Non-pigmented ciliary epithelial cell (primary cell): ENCODE measurements at regions not wholly inside any gene's neighbourhood (a gene's known extent, or its start where the extent isn't known, plus 50 kb on each side); places are given as distances from the start of the nearest gene placed in this dataset.

Source experiments
- DNase-seq: peaks from one replicate; pipeline ENCODE4 v3.0.0-alpha.2; 2010; ENCODE audit warnings: low read depth

DNA sequence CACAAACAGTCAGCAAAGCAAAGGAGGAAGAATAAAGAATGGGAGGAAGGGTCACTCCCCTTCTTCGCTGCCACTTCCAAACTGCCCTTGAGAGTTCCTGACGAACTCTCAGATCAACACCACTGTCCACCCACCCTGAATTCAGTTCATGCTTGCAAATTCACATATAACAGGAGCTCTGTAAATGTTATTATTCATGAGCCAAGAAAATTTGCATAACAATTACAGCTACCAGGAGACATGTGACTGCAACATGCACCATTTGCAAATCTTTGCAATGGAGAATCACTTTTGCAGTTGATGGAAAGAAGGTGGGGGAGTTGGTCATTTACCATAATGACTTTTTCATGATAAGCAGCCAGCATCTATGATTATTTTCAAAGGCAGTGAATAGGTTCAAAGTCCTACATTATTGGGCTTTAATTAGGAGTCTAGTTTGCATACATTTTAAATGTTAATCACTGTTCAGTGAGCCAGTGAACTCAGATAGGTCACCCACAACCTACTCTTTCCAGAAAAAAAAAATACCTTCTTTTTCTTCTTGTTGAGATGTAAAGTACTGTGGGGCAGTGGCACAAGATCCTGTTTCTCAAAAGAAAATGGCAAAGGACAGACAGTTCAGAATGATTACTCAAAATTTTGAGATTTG, 149.7 kb downstream of the CAAP1 start:
- DNase-seq: no peak

DNA sequence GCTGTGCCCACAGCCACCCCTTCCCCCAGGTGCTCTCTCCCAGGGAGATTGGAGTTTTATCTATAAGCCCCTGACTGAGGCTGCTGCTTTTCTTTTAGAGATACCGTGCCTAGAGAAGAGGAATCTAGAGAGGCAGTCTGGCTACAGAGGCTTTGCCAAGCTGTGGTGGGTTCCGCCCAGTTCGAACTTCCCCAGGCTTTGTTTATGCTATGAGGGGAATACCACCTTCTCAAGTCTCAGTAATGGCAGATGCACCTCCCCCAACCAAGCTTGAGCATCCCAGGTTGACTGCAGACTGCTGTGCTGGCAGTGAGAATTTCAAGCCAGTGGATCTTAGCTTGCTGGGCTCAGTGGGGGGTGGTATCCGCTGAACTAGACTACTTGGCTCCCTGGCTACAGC, 157.4 kb downstream of the CAAP1 start:
- DNase-seq: no peak

DNA sequence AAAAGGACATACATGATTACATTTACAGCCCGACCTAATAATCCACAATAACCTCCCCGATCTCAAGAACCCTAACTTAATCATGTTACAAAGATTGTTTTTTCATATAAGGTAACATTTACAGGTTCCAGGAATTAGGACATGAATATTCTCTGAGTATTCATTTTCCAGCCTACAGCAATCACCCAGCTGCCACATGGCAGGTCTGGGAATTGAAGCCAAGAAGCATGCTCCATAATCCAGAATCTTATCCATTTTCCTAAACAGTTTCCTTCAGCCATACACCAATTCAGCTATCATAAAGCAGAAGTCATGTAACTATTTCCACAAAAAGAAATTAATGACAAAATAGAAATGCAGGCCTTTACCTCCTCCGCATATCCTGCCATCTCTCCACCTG, 163.4 kb downstream of the CAAP1 start:
- DNase-seq: no peak

DNA sequence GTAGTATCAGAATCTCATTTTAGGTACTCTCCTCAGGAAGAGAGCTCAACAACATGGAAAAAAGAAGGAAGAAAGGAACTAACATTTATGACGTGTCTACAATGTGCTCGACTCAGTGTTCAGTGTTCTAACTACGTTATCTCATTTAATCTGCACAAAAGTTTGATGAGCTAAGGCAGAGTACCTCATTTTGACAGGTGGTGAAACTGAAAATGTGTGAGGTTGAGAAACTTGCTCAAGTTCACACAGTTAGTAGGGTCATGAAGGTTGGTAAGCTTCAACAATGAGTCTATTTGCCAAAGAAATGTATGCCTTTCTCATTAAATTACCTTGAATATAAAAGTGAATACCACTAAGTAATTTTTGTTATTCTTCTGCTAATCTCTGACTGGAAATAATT, 165.1 kb downstream of the CAAP1 start:
- no peak for DNase-seq

DNA sequence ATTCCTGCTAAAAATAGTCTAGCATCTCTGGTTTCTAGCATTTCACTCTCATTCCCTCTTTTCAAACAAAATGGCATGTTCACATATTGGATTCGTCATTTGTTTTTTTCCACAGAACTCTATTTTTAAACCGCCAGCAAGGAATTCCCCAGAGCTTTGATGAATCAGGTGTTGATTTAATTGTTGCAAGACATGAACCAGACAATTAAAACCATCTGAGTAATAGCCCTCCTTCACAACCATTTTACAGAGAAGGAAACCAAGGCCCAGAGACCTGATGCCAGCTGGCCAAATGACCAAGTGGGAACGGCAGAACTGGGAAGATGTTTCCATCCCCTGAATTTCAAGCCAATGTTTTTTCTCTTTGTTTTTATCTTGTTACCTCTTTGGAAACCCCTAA, 167.0 kb downstream of the CAAP1 start:
- no peak for DNase-seq

DNA sequence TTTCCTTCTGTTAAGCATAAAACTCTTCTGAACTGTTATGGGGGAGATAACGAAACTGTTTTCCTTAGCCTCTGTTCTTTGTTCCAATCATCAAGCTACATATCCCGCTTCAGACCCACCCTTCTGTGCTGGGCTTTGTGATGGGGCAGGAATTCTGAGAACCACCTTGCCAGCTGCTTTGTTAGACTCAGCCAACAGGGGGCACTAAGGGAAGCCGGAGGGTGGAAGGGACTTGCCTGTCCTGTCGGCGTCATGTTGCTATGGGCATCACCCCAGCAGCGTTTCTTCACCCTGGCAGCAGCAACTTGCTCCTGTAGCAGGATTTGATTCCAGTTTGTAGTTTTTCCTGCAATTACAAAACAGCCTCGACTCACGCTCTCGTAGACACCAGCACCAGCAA, 169.1 kb downstream of the CAAP1 start:
- no peak for DNase-seq

DNA sequence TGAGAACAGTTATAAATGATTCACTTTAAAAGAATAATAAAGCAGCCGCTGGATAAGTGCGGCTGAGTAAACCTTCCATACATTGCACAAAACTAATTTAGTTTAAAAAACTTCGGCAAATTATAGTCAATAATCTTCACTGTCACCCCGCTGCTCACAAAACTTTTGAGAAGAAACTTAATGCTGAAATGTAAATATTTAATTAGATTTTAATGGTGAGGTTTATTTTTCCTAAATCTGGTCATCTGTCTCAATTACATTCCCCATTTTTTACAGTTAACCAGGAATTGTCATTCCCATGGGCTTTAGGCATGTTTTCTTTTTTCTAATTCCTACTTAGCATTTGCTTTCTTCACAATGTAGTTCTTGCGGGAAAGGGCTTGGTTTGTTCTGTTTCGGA, 169.8 kb downstream of the CAAP1 start:
- no peak for DNase-seq

DNA sequence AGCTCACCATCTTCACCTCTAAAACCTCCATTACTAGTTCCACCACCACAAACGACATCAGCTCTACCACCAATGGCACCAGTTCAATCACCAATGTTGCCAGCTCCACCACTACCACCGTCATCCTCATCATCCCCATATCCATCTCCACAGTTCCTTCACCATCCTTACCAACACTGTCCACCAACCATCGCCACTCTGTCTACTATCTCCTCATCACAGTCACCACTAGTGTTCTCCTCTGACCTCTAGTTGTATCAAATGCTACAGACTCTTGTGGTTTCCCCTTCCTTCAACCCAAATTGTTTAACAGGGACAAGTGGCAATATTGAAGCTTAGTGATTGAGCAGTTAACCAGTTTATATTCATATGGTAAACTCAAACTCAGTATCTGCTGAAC, 182.6 kb downstream of the CAAP1 start:
- no peak for DNase-seq

DNA sequence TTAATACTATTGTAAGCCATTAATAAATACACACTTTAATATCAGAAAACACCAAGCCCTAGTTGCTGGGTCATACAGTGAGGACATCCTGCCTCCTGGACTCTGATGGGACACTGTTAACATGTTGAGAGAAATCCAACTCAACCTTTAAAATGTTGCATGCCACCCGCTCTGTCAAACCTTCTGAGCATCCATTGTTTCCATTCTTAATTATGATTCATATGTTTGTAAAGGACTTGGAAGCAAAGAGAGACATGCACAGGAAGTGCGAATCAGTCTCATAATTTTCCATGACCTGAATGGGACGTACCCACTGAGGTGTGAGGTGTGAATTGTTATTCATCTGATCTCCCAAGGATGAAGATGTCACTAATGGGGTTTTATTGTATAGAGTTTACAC, 186.4 kb downstream of the CAAP1 start:
- no peak for DNase-seq

DNA sequence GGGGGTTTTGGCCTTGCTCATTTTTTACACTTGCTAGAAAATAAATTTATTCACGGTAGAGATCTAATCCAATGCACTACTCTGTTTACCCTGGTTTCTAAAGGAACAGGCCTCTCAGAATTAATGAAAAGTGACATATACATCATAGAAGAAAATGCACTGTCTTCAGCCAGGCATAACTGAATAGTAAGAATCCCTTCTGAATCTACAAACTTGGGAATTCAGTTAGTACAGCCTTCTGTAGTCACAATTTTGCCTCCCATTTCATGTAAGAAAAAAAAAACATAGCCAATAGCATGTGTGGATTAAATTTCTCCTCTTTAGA, 197.3 kb downstream of the CAAP1 start:
- no peak for DNase-seq

DNA sequence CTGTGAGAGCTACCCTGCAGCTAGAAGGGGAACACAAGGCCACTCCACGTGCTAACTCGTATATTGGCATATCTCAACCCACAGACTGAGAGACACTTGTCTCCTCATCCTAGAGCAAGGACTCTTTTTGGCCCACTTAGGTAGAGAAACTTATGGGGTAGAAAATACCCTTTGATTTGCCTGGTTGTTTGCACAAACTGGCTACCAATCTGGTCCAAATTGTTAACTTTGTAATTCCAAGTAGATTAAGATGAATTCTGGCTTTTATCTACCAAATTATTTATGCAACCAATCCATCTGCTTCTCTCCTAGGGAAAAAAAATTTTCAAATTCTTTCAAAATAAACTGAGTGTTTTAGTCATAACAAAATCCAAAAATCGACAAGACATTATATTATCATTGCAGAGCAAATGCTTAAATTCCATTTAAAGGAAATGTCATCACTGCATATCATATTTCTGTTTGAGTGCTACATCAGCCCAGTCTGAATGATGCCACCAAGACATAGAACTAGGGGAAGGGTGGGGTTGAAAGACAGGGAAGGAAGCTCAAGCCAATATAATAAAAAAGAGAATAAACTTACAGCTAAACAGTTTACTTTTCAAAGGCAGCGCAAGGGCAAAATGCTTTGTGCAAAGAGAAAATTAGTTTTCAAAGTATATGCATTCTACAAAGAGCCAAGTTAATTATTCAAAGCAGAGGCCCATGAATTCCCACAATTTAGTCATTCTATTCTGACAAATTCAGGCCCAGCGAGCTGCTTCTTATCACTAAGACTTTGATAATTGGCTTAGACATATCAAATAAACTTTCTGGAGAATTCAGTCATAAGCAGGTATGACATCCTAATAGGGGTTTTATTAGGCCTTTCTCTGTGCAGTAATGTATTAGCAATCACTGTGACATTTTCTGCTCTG, 198.0 kb downstream of the CAAP1 start:
- no peak for DNase-seq

DNA sequence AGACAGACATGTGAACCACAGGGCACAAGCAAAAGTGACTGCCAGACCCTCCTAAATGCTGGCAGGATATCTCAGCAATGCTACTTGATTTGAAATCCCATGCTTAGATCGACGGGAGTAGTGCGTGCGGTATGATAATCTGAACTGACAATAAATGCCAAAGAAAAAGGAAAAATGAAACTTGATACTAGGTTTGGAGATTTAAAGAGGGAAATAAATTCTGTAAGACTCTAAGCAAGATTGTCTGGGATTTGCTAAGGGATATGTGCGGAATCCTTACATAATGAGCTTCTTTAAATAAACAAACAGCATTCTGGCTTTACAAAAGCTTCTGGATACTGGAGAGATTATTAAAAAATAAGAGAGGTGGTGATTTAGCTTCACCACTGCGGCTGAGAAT, 203.6 kb downstream of the CAAP1 start:
- no peak for DNase-seq

DNA sequence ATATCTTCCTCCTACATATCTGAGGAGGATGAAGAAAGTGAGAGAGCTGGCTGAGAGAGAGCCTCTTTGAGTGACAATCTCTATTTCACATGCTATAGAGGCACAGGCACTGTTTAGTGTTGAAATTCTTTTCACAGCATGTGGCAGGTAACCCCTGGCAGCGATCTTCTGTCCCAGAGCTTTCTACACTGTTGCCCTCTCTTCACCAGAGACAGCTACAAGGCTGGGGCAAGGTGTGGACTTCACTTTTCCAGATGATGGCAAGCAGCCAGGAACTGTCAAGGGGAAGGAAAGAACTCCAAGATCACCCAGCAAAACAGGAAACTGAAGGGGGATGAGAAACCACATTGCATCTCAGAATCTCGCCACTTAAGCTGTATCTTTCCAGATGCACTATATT, 205.2 kb downstream of the CAAP1 start:
- no peak for DNase-seq

DNA sequence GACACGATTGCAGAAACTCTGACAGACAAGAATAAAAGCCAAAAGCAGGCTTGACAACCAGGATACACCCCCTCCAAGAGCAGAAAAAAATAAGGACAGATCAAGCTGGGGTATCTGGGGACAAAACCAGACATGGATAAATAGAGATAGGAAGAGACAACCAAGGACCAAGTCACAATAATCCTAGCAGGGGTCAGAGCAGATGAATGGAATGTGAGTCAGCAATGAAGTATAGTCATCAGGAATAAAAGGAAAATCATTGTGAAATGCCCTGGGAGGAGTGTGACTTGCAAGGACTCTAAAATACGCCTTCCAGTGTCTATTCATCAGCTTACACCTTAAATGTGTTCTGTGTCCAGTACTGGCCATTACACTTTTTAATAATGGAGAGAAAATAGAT, 206.8 kb downstream of the CAAP1 start:
- peak; percentile 6 for DNase-seq

DNA sequence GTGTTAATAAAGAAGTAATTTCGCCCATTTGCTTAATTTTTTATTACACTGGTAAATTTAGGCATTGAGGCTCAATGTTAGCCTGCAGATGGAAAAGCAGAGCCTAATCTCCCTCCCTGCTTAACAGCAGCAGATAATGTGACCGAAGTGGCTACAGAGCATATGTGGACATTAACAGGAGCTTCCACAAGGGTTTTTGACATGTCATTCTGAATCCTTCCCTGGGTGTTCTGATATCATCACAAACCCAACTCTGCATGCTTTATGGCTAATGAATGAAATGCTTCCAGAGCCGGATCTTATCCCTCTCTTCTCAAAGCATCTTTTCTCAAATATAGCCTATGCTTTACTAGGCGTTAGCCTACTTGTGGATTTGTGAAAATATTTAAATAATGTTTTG, 208.6 kb downstream of the CAAP1 start:
- no peak for DNase-seq

DNA sequence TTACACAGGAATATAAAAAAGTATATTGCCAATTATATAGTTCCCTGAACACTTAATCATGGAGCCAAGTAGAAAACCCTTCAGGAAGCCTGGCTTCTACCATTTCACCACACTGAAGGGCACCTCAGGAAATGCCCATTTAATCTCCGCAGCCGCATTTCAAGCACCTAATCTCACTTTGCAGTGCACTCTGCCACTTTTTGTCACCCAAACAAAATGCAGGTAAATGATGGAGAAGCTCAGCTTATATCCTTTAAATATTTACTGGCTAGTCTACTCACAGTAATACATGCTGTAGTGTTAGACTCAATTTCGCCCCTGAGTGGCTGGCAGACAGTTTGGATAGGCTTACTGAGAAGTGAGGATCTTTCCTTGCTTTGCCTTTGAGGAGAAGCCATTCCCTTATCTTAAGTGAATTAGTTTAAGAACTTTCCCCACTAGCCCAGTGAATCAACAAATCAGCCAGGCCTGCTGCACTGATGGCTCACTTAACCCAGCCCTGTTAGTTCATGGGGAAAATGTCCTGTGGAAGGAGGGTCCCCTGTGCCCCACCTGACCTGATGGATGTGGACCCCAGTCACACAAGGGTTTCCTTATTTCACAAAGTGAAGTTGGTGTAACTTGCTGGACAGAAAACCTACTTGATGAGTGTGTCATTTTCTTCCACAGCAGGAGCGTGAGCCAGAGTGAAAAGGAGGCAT, 209.7 kb downstream of the CAAP1 start:
- no peak for DNase-seq

DNA sequence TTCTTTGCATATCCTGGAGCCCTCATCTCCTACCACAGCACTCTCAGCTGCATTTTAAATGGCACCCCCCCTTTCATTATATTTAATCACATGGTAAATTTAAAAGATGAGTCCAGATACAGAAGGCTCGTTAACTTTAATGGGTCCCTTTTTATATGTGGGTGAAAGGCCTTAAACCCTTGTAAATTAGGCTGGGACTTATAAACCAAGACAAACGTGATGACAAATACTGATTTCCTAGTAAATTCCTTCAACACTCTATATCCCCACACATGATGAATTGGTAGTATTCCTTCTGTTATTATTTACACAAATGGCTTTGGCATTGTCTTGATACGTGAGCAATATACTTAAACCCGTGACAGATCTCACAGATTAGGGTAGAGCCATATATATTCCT, 210.6 kb downstream of the CAAP1 start:
- no peak for DNase-seq

DNA sequence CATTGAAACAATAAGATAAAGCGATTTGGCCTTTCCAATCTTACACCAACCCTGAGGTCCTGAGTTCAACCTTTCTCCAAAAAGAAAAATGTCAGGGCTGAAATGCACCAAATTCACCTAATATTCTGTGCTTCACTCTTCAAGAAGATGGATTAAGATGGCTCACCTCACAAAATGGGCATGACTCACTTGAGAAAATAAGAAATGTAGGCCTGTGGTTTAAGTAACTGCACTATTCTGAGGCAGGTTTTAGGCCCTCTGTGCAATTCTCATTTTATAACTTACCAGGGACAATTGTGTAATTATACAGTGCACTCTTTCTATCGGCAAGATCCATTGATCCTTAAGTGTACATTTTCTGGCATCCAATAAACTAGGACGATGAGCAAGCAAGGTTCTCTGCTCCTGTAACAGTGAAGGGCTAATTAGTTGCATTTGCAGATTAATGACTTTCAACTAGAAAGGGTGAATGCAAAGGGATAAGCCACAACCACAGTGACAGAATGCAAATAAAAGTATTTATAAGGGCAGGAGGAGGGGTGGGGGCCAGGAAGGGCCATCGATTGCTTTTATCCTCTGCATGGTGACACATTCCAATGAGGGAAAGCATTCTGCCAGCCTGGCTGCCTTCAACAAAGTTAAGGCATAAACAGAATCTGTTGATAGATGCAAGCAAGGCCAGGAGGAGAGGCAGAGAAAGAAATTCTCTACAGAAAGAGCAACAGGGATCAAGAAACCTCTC, 214.5 kb downstream of the CAAP1 start:
- DNase-seq: no peak

DNA sequence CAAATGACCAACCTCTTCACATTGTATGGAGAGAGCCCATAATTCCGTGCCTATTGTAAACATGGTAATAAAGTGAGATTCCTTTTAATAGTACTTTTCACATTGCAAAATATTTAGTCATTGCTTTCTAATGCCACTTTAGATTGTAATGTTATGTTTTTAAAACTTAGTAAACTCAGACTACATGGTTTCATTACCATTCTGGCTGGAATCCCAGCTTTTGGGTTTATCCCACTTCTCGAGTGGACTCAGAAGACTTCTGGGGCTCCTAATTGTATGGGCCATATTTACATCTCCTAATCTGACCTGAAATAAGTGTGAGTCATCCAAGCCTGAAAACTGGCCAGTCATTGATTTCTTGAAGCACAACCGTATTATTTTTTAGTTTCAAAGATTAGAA, 217.6 kb downstream of the CAAP1 start:
- DNase-seq: no peak

DNA sequence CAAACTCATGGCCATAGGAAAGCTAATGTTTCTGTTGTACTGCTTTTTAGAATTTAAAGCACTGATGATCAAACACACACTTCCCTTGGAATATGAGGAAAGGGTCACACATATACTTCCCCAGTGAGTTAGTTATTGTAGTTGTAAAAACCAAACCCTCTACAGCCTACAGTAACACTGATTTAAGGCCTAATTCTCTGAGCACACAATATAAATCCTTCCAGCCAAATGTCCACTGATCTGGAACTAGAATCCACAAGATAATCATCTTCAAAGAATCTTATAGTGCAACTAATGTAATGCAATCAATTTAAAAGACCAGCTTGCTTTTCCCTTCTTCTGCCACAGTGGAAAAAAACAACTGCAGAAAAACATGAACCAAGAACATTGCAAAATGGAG, 219.3 kb downstream of the CAAP1 start:
- DNase-seq: no peak

DNA sequence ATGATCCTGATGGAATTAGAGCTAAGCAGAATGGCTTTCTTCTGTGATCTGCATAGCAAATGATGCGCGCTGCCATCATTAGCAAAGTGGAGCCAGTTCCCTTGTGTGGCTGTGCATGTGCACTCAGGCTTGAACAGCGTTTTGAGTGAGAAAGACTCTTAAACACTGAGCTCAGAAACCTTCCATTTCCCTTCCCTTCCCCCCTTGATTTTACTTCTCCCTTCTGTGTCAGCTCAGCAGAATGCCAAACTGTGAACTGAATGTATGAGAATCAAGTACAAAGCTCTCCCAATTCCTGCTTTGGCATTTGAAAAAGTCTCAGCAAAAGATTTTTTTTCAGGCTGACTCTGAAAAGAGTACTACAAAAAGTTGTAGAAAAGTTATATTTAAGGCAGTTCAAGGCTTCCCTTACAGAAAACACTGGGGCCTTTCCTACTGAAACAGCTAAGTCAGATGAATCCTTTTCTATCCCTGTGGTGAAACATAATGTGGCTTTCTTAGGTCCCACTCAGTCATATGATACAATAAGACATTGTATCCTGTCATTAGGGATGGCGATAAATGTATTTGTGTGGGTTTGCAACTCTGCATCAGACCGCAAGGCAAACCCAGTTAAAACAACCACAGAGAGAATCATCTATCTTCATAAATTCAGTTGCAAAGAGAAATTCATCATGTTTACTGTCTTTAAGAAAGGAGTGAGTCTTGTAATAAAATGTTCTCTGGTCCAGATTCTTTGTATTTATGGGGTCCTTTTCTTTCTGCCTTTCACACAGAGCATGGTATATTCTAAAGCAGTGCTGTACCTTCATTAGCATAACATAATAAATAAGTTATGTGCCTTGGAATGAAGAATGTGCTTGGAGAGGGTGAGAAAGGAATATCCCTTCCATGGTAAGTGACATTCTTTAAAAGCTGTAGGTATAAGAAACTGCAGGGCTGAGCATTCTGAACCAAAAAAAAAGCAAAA, 222.6 kb downstream of the CAAP1 start:
- DNase-seq: no peak
